ENCODE measurements at regions not wholly inside any gene's neighbourhood (a gene's known extent, or its start where the extent isn't known, plus 50 kb on each side); places are given as distances from the start of the nearest gene placed in this dataset.

DNA sequence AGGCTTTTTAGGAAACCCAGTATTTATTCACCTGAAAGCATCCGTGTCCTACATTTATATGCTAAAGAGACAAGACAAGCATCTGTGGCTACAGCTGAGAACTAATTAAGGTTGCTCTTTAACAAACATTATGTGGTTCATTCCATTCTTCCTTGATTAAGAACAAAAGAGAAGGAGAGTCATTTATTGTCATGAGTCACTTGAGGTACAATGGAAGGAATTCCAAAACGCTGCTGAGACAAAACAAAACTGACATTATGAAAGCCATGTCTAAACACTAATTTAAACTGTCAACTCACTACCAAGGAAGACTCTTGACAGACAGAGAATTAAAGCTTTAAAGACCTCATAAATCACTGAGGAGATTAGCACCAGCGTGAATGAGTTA is 214.4 kb downstream of the BMP4 start:
- TF ChIP-seq, protein P1, sequence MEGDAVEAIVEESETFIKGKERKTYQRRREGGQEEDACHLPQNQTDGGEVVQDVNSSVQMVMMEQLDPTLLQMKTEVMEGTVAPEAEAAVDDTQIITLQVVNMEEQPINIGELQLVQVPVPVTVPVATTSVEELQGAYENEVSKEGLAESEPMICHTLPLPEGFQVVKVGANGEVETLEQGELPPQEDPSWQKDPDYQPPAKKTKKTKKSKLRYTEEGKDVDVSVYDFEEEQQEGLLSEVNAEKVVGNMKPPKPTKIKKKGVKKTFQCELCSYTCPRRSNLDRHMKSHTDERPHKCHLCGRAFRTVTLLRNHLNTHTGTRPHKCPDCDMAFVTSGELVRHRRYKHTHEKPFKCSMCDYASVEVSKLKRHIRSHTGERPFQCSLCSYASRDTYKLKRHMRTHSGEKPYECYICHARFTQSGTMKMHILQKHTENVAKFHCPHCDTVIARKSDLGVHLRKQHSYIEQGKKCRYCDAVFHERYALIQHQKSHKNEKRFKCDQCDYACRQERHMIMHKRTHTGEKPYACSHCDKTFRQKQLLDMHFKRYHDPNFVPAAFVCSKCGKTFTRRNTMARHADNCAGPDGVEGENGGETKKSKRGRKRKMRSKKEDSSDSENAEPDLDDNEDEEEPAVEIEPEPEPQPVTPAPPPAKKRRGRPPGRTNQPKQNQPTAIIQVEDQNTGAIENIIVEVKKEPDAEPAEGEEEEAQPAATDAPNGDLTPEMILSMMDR (IDR thresholded peaks at IDR 0.05): no peak
- TF ChIP-seq POLR2A (IDR thresholded peaks at IDR 0.05) (no peak), EP300 (IDR thresholded peaks at IDR 0.05) (no peak), POLR2AphosphoS5 (IDR thresholded peaks at IDR 0.05) (no peak)
